Activated naive CD8-positive, alpha-beta T cell (primary cell): ENCODE measurements at regions not wholly inside any gene's neighbourhood (a gene's known extent, or its start where the extent isn't known, plus 50 kb on each side); places are given as distances from the start of the nearest gene placed in this dataset.
"Not testable (repeated sequence)": the region's sequence is repeated elsewhere in the genome, so short reads cannot be mapped to it uniquely, and the experiment has no call there.

Experiments
- H3K27ac Mint-ChIP-seq: one replicate; pipeline ENCODE4 v1.8.0; 2021; ENCODE audit warnings: mixed read lengths
- H3K27me3 Mint-ChIP-seq: one replicate; pipeline ENCODE4 v1.8.0; 2021; ENCODE audit warnings: mixed read lengths
- H3K36me3 Mint-ChIP-seq: one replicate; pipeline ENCODE4 v1.8.0; 2021; ENCODE audit warnings: mixed read lengths
- H3K4me1 Mint-ChIP-seq: one replicate; pipeline ENCODE4 v1.8.0; 2021; ENCODE audit warnings: low read depth, mixed read lengths
- H3K4me3 Mint-ChIP-seq: one replicate; pipeline ENCODE4 v1.8.0; 2021; ENCODE audit warnings: mild to moderate bottlenecking, mixed read lengths
- H3K9me3 Mint-ChIP-seq: one replicate; pipeline ENCODE4 v1.8.0; 2021; ENCODE audit warnings: low read depth, mixed read lengths

- H3K27me3 Mint-ChIP-seq: no peaks in the 10 kb centered on the region
- H3K27ac Mint-ChIP-seq: no peak overlapping the region
- no peak overlapping the region for H3K4me3 Mint-ChIP-seq
- no peaks in the 10 kb centered on the region for H3K36me3 Mint-ChIP-seq
- H3K4me1 Mint-ChIP-seq: no peaks in the 10 kb centered on the region
- peaks cover 15% of the 10 kb centered on the region for H3K9me3 Mint-ChIP-seq
Measured at GRCh38 chr2:35741556-35741955, 614.0 kb upstream of the CRIM1 start.

- Mint-ChIP-seq H3K36me3 (no peaks in the 10 kb centered on the region), H3K27me3 (no peaks in the 10 kb centered on the region), H3K9me3 (peaks cover 6% of the 10 kb centered on the region), H3K4me3 (no peak overlapping the region), H3K27ac (no peak overlapping the region), H3K4me1 (no peaks in the 10 kb centered on the region)
Measured at GRCh38 chr2:35731674-35732073, 623.9 kb upstream of the CRIM1 start.

- H3K27ac Mint-ChIP-seq: no peak overlapping the region
- no peaks in the 10 kb centered on the region for H3K36me3 Mint-ChIP-seq
- H3K9me3 Mint-ChIP-seq: no peaks in the 10 kb centered on the region
Measured at GRCh38 chr2:35714883-35715282, 640.7 kb upstream of the CRIM1 start.

GRCh38 chr2:35708411-35708923, 647.1 kb upstream of the CRIM1 start:
- Mint-ChIP-seq H3K4me1 (no peaks in the 10 kb centered on the region), H3K9me3 (no peaks in the 10 kb centered on the region), H3K27me3 (no peaks in the 10 kb centered on the region), H3K27ac (no peak overlapping the region), H3K4me3 (no peak overlapping the region), H3K36me3 (no peaks in the 10 kb centered on the region)

More at GRCh38 chr2:35714883-35715282, 640.7 kb upstream of the CRIM1 start:
- no peaks in the 10 kb centered on the region for H3K27me3 Mint-ChIP-seq
- no peaks in the 10 kb centered on the region for H3K4me1 Mint-ChIP-seq
- no peak overlapping the region for H3K4me3 Mint-ChIP-seq

- no peaks in the 10 kb centered on the region for H3K36me3 Mint-ChIP-seq
- H3K27ac Mint-ChIP-seq: no peak overlapping the region
- no peak overlapping the region for H3K4me3 Mint-ChIP-seq
- H3K4me1 Mint-ChIP-seq: no peaks in the 10 kb centered on the region
- H3K9me3 Mint-ChIP-seq: no peaks in the 10 kb centered on the region
- H3K27me3 Mint-ChIP-seq: no peaks in the 10 kb centered on the region
Measured at GRCh38 chr2:35688309-35688708, 667.3 kb upstream of the CRIM1 start.

GRCh38 chr2:35651688-35652323, 703.8 kb upstream of the CRIM1 start:
- no peaks in the 10 kb centered on the region for H3K36me3 Mint-ChIP-seq
- H3K27me3 Mint-ChIP-seq: no peaks in the 10 kb centered on the region
- no peaks in the 10 kb centered on the region for H3K4me1 Mint-ChIP-seq
- H3K9me3 Mint-ChIP-seq: no peaks in the 10 kb centered on the region
- H3K27ac Mint-ChIP-seq: no peak overlapping the region
- no peak overlapping the region for H3K4me3 Mint-ChIP-seq

- Mint-ChIP-seq H3K27ac (no peak overlapping the region), H3K4me1 (no peaks in the 10 kb centered on the region), H3K27me3 (no peaks in the 10 kb centered on the region), H3K9me3 (no peaks in the 10 kb centered on the region), H3K36me3 (no peaks in the 10 kb centered on the region), H3K4me3 (no peak overlapping the region)
Measured at GRCh38 chr2:35614640-35615039, 740.9 kb upstream of the CRIM1 start.

GRCh38 chr2:35606394-35606793, 749.2 kb upstream of the CRIM1 start:
- Mint-ChIP-seq H3K36me3 (no peaks in the 10 kb centered on the region), H3K9me3 (no peaks in the 10 kb centered on the region), H3K27me3 (no peaks in the 10 kb centered on the region), H3K4me3 (no peak overlapping the region), H3K4me1 (no peaks in the 10 kb centered on the region), H3K27ac (no peak overlapping the region)

GRCh38 chr2:35598310-35598709, 757.3 kb upstream of the CRIM1 start:
- H3K36me3 Mint-ChIP-seq: no peaks in the 10 kb centered on the region
- no peak overlapping the region for H3K27ac Mint-ChIP-seq
- no peaks in the 10 kb centered on the region for H3K27me3 Mint-ChIP-seq
- H3K4me3 Mint-ChIP-seq: no peak overlapping the region
- peaks cover 14% of the 10 kb centered on the region for H3K9me3 Mint-ChIP-seq
- no peaks in the 10 kb centered on the region for H3K4me1 Mint-ChIP-seq

- Mint-ChIP-seq H3K27me3 (no peaks in the 10 kb centered on the region), H3K36me3 (no peaks in the 10 kb centered on the region), H3K27ac (no peak overlapping the region), H3K4me3 (no peak overlapping the region), H3K4me1 (no peaks in the 10 kb centered on the region), H3K9me3 (peaks cover 10% of the 10 kb centered on the region)
Measured at GRCh38 chr2:35591886-35592285, 763.7 kb upstream of the CRIM1 start.

GRCh38 chr2:35585972-35586371, 769.6 kb upstream of the CRIM1 start:
- H3K4me1 Mint-ChIP-seq: no peaks in the 10 kb centered on the region
- H3K36me3 Mint-ChIP-seq: no peaks in the 10 kb centered on the region
- H3K27me3 Mint-ChIP-seq: no peaks in the 10 kb centered on the region
- peaks cover 7% of the 10 kb centered on the region for H3K9me3 Mint-ChIP-seq
- no peak overlapping the region for H3K4me3 Mint-ChIP-seq
- no peak overlapping the region for H3K27ac Mint-ChIP-seq

GRCh38 chr2:35582637-35583036, 772.9 kb upstream of the CRIM1 start:
- H3K27me3 Mint-ChIP-seq: no peaks in the 10 kb centered on the region
- no peaks in the 10 kb centered on the region for H3K36me3 Mint-ChIP-seq
- no peak overlapping the region for H3K27ac Mint-ChIP-seq
- peaks cover 9% of the 10 kb centered on the region for H3K9me3 Mint-ChIP-seq
- H3K4me1 Mint-ChIP-seq: no peaks in the 10 kb centered on the region
- no peak overlapping the region for H3K4me3 Mint-ChIP-seq

- Mint-ChIP-seq H3K4me1 (no peaks in the 10 kb centered on the region), H3K27ac (no peak overlapping the region), H3K9me3 (peaks cover 4% of the 10 kb centered on the region), H3K27me3 (no peaks in the 10 kb centered on the region), H3K36me3 (no peaks in the 10 kb centered on the region), H3K4me3 (no peak overlapping the region)
Measured at GRCh38 chr2:35580956-35581355, 774.6 kb upstream of the CRIM1 start.

GRCh38 chr2:35568574-35568973, 787.0 kb upstream of the CRIM1 start:
- H3K4me1 Mint-ChIP-seq, H3K27me3 Mint-ChIP-seq, H3K4me3 Mint-ChIP-seq: not testable (repeated sequence)

GRCh38 chr2:35562488-35562887, 793.1 kb upstream of the CRIM1 start:
- no peaks in the 10 kb centered on the region for H3K4me1 Mint-ChIP-seq
- H3K9me3 Mint-ChIP-seq: no peaks in the 10 kb centered on the region
- no peak overlapping the region for H3K4me3 Mint-ChIP-seq
- no peaks in the 10 kb centered on the region for H3K36me3 Mint-ChIP-seq
- no peaks in the 10 kb centered on the region for H3K27me3 Mint-ChIP-seq
- no peak overlapping the region for H3K27ac Mint-ChIP-seq

More at GRCh38 chr2:35568574-35568973, 787.0 kb upstream of the CRIM1 start:
- not testable (repeated sequence) for H3K27ac Mint-ChIP-seq, H3K36me3 Mint-ChIP-seq, H3K9me3 Mint-ChIP-seq

GRCh38 chr2:35548171-35548570, 807.4 kb upstream of the CRIM1 start:
- peaks cover 3% of the 10 kb centered on the region for H3K9me3 Mint-ChIP-seq
- H3K27me3 Mint-ChIP-seq: no peaks in the 10 kb centered on the region
- H3K27ac Mint-ChIP-seq: no peak overlapping the region
- no peak overlapping the region for H3K4me3 Mint-ChIP-seq
- H3K36me3 Mint-ChIP-seq: no peaks in the 10 kb centered on the region
- no peaks in the 10 kb centered on the region for H3K4me1 Mint-ChIP-seq
